GM23338 (cell line): ENCODE measurements at regions not wholly inside any gene's neighbourhood (a gene's known extent, or its start where the extent isn't known, plus 50 kb on each side); places are given as distances from the start of the nearest gene placed in this dataset.

Experiments used
- CREB1 ChIP-seq: fragments of 250-450 bp; sonication (Bioruptor Pico); IDR thresholded peaks from 2 replicates; pipeline ENCODE4 v1.5.0; 2020; ENCODE audit warnings: low read depth, mild to moderate bottlenecking, moderate library complexity
- CTCF ChIP-seq, 2 experiments: fragments of 200-600 bp in 1 of 2; sonication (generic) in 1 of 2; conservative IDR thresholded peaks; 2 replicates each; pipeline versions ENCODE4 v1.5.1 to v1.6.1; 2016 to 2017; ENCODE audit warnings: antibody characterized with exemption in 2 of 2, low read depth in 2 of 2, mild to moderate bottlenecking in 2 of 2, moderate library complexity in 1 of 2
- EZH2 ChIP-seq: fragments of 200-600 bp; sonication (generic); IDR thresholded peaks from one replicate; pipeline ENCODE4 v1.8.0; 2017; ENCODE audit warnings: antibody characterized with exemption, mild to moderate bottlenecking, low read depth; ENCODE audit not compliant: unreplicated experiment
- EZH2phosphoT487 ChIP-seq: fragments of 200-600 bp; sonication (generic); IDR thresholded peaks from one replicate; pipeline ENCODE4 v1.8.1; 2018; ENCODE audit warnings: antibody characterized with exemption; ENCODE audit not compliant: unreplicated experiment
- POLR2AphosphoS5 ChIP-seq: IDR thresholded peaks from 2 replicates; pipeline ENCODE4 v1.6.1; 2016; ENCODE audit warnings: antibody characterized with exemption, low read depth
- REST ChIP-seq: IDR thresholded peaks from one replicate; pipeline ENCODE4 v1.6.1; 2018; ENCODE audit warnings: antibody characterized with exemption; ENCODE audit not compliant: unreplicated experiment

GRCh38 chr10:71005337-71006305, 117.3 kb upstream of the PCBD1 start:
- TF ChIP-seq EZH2phosphoT487 (no peak), POLR2AphosphoS5 (no peak), CTCF (conservative IDR thresholded peaks at IDR 0.05; ENCODE audit: low read depth in 2 of 2) (no peak), CREB1 (no peak), EZH2 (no peak), REST (no peak)
